ENCODE measurements at regions not wholly inside any gene's neighbourhood (a gene's known extent, or its start where the extent isn't known, plus 50 kb on each side); places are given as distances from the start of the nearest gene placed in this dataset.

DNA sequence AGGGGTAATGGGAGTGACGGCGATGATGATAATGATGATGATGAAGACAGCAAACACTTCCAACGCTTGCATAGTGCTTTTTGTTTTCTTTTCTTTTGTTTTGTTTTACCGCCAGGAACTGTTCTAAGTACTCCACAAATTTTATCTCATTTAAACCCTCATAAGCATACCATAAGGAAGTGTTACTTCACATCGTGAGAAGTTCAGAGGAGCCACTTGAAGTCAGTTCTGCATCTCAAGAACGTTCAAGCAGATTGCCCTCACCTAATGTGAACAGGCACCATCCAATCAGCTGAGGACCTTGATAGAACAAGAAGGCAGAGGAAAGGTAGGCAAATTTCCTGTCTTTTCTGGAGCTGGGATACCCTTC, 104.1 kb downstream of the LSM3 start:
- Mint-ChIP-seq H3K9me3 (no peaks in the 10 kb centered on the region), H3K27me3 (ENCODE audit: insufficient read depth) (peaks cover 33% of the 10 kb centered on the region), H3K36me3 (ENCODE audit: low read depth) (no peaks in the 10 kb centered on the region), H3K4me3 (no peak overlapping the region), H3K4me1 (ENCODE audit: low read depth) (peaks cover 6% of the 10 kb centered on the region; the same call in 1 of the 2 replicates), H3K27ac (no peak overlapping the region)
- TF ChIP-seq, protein P1, sequence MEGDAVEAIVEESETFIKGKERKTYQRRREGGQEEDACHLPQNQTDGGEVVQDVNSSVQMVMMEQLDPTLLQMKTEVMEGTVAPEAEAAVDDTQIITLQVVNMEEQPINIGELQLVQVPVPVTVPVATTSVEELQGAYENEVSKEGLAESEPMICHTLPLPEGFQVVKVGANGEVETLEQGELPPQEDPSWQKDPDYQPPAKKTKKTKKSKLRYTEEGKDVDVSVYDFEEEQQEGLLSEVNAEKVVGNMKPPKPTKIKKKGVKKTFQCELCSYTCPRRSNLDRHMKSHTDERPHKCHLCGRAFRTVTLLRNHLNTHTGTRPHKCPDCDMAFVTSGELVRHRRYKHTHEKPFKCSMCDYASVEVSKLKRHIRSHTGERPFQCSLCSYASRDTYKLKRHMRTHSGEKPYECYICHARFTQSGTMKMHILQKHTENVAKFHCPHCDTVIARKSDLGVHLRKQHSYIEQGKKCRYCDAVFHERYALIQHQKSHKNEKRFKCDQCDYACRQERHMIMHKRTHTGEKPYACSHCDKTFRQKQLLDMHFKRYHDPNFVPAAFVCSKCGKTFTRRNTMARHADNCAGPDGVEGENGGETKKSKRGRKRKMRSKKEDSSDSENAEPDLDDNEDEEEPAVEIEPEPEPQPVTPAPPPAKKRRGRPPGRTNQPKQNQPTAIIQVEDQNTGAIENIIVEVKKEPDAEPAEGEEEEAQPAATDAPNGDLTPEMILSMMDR (IDR thresholded peaks at IDR 0.05), result no peak
- no peak for DNase-seq

- Mint-ChIP-seq H3K27me3 (ENCODE audit: insufficient read depth) (peaks cover 36% of the 10 kb centered on the region), H3K27ac (no peak overlapping the region), H3K4me3 (no peak overlapping the region)
Measured at GRCh38 chr3:14283092-14283812, 104.6 kb downstream of the LSM3 start.

DNA sequence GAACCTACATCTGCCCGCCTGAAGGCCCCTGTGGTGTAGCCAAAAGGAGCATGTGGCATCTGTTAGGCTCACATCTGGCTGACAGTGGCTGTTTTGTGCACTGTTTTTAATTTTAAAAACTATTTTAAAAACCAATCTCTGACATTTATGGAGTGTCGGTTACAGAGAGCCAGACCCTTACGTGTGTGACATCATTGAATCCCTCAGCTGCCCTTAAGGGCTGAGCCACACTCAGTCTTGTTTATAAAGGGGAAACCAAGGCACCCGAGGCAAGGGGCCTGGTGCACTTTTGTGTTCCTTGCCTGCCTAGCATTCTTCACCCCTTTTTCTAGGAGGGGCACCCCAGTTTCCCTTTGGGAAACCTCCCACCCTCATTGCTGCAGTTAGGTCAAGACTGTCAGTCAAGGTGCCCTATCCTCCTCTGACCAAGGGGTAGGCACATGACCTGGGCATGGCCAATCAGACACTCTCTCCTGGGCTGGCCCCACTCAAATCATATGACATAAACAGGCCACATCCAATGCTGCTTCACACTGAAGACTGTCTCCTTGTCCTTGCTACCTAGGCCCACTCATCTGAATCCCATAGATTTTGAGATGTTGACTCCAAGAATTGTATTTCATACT, 105.3 kb downstream of the LSM3 start:
- Mint-ChIP-seq H3K4me1 (ENCODE audit: low read depth) (peaks cover 6% of the 10 kb centered on the region; the same call in 1 of the 2 replicates), H3K27ac (no peak overlapping the region), H3K9me3 (no peaks in the 10 kb centered on the region), H3K36me3 (ENCODE audit: low read depth) (no peaks in the 10 kb centered on the region), H3K27me3 (ENCODE audit: insufficient read depth) (peaks cover 38% of the 10 kb centered on the region), H3K4me3 (no peak overlapping the region)
- TF ChIP-seq, protein P1 (IDR thresholded peaks at IDR 0.05), result no peak
- DNase-seq, result no peak

More at GRCh38 chr3:14283092-14283812, 104.6 kb downstream of the LSM3 start:
- TF ChIP-seq, protein P1 (IDR thresholded peaks at IDR 0.05), result no peak
- DNase-seq, result no peak
- H3K36me3 Mint-ChIP-seq (ENCODE audit: low read depth), result no peaks in the 10 kb centered on the region
- H3K4me1 Mint-ChIP-seq (ENCODE audit: low read depth), result peaks cover 6% of the 10 kb centered on the region; the same call in 1 of the 2 replicates
- H3K9me3 Mint-ChIP-seq, result no peaks in the 10 kb centered on the region

GRCh38 chr3:14284694-14285547, 106.3 kb downstream of the LSM3 start:
- peaks cover 35% of the 10 kb centered on the region for H3K27me3 Mint-ChIP-seq (ENCODE audit: insufficient read depth)
- peaks cover 15% of the 10 kb centered on the region for H3K4me1 Mint-ChIP-seq (ENCODE audit: low read depth)
- no peak for DNase-seq
- TF ChIP-seq, protein P1 (IDR thresholded peaks at IDR 0.05), result no peak
- H3K27ac Mint-ChIP-seq, result no peak overlapping the region
- no peaks in the 10 kb centered on the region for H3K9me3 Mint-ChIP-seq
- no peaks in the 10 kb centered on the region for H3K36me3 Mint-ChIP-seq (ENCODE audit: low read depth)
- H3K4me3 Mint-ChIP-seq, result no peak overlapping the region

GRCh38 chr3:14285548-14285925, 106.9 kb downstream of the LSM3 start:
- DNase-seq, result no peak
- Mint-ChIP-seq H3K36me3 (ENCODE audit: low read depth) (no peaks in the 10 kb centered on the region), H3K4me3 (no peak overlapping the region), H3K27ac (no peak overlapping the region), H3K4me1 (ENCODE audit: low read depth) (peaks cover 15% of the 10 kb centered on the region), H3K9me3 (no peaks in the 10 kb centered on the region), H3K27me3 (ENCODE audit: insufficient read depth) (peaks cover 32% of the 10 kb centered on the region)
- TF ChIP-seq, protein P1 (IDR thresholded peaks at IDR 0.05), result no peak
